Gastroesophageal sphincter (tissue), 3 donors: ENCODE measurements at regions not wholly inside any gene's neighbourhood (a gene's known extent, or its start where the extent isn't known, plus 50 kb on each side); places are given as distances from the start of the nearest gene placed in this dataset.

ENCODE experiments used
- POLR2A ChIP-seq, 2 donors: fragments of 450-650 bp; IDR thresholded peaks; one replicate each; pipeline ENCODE4 v1.6.1; 2017; ENCODE audit warnings: antibody characterized with exemption in 2 of 2, mild to moderate bottlenecking in 2 of 2, moderate library complexity in 1 of 2
- TF ChIP-seq, protein P1 (sequence below), 4 experiments: fragments of 200-600 bp in 2 of 4; fragments of 450-650 bp in 2 of 4; sonication (generic) in 1 of 4; IDR thresholded peaks; one replicate each; pipeline ENCODE4 v1.5.1; 2017 to 2019; ENCODE audit warnings: antibody characterized with exemption in 4 of 4, mild to moderate bottlenecking in 2 of 4, moderate library complexity in 2 of 4

- TF ChIP-seq, protein P1, sequence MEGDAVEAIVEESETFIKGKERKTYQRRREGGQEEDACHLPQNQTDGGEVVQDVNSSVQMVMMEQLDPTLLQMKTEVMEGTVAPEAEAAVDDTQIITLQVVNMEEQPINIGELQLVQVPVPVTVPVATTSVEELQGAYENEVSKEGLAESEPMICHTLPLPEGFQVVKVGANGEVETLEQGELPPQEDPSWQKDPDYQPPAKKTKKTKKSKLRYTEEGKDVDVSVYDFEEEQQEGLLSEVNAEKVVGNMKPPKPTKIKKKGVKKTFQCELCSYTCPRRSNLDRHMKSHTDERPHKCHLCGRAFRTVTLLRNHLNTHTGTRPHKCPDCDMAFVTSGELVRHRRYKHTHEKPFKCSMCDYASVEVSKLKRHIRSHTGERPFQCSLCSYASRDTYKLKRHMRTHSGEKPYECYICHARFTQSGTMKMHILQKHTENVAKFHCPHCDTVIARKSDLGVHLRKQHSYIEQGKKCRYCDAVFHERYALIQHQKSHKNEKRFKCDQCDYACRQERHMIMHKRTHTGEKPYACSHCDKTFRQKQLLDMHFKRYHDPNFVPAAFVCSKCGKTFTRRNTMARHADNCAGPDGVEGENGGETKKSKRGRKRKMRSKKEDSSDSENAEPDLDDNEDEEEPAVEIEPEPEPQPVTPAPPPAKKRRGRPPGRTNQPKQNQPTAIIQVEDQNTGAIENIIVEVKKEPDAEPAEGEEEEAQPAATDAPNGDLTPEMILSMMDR (IDR thresholded peaks at IDR 0.05), result no peak
- no peak for TF ChIP-seq POLR2A (IDR thresholded peaks at IDR 0.05)
Measured at GRCh38 chr15:66928784-66929183, 136.6 kb upstream of the SMAD3 start.
